ENCODE measurements at regions not wholly inside any gene's neighbourhood (a gene's known extent, or its start where the extent isn't known, plus 50 kb on each side); places are given as distances from the start of the nearest gene placed in this dataset.

DNA sequence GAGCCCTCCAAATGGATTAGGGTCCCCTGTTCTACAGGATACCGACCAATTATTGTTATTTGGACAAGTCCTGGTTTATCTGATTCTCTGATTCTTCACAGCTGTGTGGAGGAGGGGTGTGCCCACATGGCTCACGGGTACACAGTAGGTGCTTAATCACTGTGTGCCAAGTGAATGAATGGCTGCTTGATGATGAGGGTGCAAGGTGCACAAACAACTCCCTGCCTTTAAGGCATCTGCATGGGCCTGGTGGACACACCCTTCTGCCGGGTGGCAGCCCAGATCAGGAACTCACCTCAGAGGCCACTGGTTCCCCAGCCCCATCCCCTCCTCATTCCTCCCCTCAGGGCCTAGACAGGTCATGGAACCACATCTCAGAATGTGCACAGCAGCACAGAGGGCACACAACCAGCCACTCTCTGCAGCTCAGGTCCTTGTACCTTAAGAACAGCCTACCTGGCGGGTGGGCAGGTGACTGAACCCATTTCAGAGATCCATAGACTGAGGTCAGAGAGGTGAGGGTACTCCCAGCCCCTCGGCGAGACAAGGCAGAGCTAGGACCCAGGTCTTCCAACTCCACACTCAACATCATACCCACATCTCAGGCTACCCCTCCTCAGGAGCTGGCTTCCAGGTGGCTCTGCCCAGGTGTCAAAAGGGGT lies 50.3 kb downstream of the SHANK2 start:
- Histone ChIP-seq H3K27me3 (peaks cover 0 to 35% (median 0%) of the 10 kb centered on the region in 4 donors), H3K27ac (replicated peaks in 1 of 4) (no peak overlapping the region), H3K36me3 (no peaks in the 10 kb centered on the region), H3K4me3 (no peak overlapping the region), H3K4me1 (peaks cover 0 to 11% (median 10%) of the 10 kb centered on the region in 4 donors), H3K9me3 (no peaks in the 10 kb centered on the region)
- 78% methylated on average over 6 of the region's 6 CpGs for WGBS
- intact Hi-C loops (cut with DNase I), result no loop called here
- no peak for DNase-seq (ENCODE audit: extremely low spot score)
- TF ChIP-seq, protein P1, sequence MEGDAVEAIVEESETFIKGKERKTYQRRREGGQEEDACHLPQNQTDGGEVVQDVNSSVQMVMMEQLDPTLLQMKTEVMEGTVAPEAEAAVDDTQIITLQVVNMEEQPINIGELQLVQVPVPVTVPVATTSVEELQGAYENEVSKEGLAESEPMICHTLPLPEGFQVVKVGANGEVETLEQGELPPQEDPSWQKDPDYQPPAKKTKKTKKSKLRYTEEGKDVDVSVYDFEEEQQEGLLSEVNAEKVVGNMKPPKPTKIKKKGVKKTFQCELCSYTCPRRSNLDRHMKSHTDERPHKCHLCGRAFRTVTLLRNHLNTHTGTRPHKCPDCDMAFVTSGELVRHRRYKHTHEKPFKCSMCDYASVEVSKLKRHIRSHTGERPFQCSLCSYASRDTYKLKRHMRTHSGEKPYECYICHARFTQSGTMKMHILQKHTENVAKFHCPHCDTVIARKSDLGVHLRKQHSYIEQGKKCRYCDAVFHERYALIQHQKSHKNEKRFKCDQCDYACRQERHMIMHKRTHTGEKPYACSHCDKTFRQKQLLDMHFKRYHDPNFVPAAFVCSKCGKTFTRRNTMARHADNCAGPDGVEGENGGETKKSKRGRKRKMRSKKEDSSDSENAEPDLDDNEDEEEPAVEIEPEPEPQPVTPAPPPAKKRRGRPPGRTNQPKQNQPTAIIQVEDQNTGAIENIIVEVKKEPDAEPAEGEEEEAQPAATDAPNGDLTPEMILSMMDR (IDR thresholded peaks at IDR 0.05), result no peak
- TF ChIP-seq POLR2AphosphoS5 (IDR thresholded peaks at IDR 0.05) (no peak), POLR2A (IDR thresholded peaks at IDR 0.05; ENCODE audit: low read depth) (no peak), EP300 (IDR thresholded peaks at IDR 0.05) (no peak)

DNA sequence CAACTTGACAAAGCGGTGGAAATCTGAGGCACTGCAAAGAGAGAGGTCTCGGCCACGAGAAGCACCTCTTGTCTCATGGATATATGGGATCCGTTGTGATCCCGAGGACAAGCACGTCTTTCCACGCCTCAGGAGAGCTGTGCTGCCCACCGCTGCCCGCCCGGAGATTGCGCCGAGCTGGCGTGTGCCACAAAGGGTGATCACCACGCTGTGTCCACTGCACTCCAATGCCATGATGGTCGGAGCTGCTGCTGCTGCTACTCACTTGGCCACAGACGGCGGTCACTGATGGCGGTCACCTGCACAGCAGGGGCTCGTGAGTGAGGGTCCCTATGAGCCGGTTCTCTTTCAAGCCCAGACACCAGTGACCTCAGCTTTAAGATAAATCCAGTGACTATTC lies 51.1 kb downstream of the SHANK2 start:
- Histone ChIP-seq H3K27me3 (peaks cover 0 to 35% (median 0%) of the 10 kb centered on the region in 4 donors), H3K4me1 (peaks cover 0 to 7% (median 6%) of the 10 kb centered on the region in 4 donors), H3K27ac (replicated peaks in 1 of 4) (no peak overlapping the region), H3K9me3 (no peaks in the 10 kb centered on the region), H3K36me3 (no peaks in the 10 kb centered on the region), H3K4me3 (no peak overlapping the region)
- DNase-seq (ENCODE audit: extremely low spot score), result no peak
- intact Hi-C loops (cut with DNase I), result no loop called here
- 83% methylated on average over 6 of the region's 20 CpGs for WGBS
- TF ChIP-seq EP300 (IDR thresholded peaks at IDR 0.05), result no peak

DNA sequence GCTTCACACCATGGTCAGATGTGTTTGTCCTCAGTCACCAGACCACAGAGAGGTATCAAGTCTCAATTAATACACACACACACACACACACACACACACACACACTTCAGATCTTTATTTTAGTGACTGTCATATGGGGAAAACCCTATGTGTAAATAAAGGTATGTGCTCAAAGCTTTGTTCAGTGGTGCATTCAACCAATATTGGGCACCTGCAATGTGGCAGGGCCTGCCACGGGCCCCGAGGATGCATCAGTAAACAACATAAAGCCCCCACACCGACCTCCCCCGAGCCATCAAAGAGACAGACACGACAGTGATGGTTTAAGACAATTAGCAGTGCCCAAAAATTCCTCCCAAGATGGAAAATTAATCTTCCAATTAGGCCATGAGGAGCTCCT lies 51.6 kb downstream of the SHANK2 start:
- TF ChIP-seq, protein P1 (IDR thresholded peaks at IDR 0.05), result no peak
- TF ChIP-seq POLR2AphosphoS5 (IDR thresholded peaks at IDR 0.05), result no peak
- no peak for TF ChIP-seq EP300 (IDR thresholded peaks at IDR 0.05)
- no peak for TF ChIP-seq POLR2A (IDR thresholded peaks at IDR 0.05; ENCODE audit: low read depth)
- 85% methylated on average over 5 of the region's 5 CpGs for WGBS
- H3K9me3 ChIP-seq, result no peaks in the 10 kb centered on the region
- no peak for DNase-seq (ENCODE audit: extremely low spot score)
- H3K27me3 ChIP-seq, result peaks cover 0 to 35% (median 0%) of the 10 kb centered on the region in 4 donors
- H3K27ac ChIP-seq (replicated peaks in 1 of 4), result no peak overlapping the region
- H3K36me3 ChIP-seq, result no peaks in the 10 kb centered on the region
- H3K4me3 ChIP-seq, result no peak overlapping the region
- intact Hi-C loops (cut with DNase I), result no loop called here
- peaks cover 0 to 2% (median 1%) of the 10 kb centered on the region in 4 donors for H3K4me1 ChIP-seq

DNA sequence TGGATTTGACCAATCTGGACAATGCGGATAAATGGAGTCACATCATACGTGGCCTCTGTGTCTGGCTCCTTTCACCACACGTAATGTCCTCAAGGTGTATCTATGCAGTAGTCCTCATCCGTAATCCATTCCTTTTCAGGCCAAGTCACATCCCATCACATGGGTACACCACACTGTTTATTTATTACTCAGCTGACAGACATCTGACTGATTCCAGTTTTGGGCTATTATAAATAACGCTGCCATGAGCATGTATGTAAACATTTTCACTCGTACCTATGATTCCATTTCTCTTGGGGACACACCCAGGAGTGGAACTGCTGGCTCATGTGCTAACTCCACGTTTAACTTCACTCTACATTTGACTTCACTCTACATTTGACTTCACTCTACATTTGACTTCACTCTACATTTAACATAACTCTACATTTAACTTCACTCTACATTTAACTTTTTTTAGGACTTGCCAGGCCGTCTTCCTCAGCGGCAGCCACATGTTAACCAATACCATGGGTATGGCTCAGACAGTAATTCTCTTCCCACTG lies 52.1 kb downstream of the SHANK2 start:
- H3K36me3 ChIP-seq, result no peaks in the 10 kb centered on the region
- WGBS, result 78% methylated on average over 9 of the region's 9 CpGs
- H3K9me3 ChIP-seq, result no peaks in the 10 kb centered on the region
- TF ChIP-seq, protein P1 (IDR thresholded peaks at IDR 0.05), result no peak
- no peak for TF ChIP-seq POLR2A (IDR thresholded peaks at IDR 0.05; ENCODE audit: low read depth)
- TF ChIP-seq EP300 (IDR thresholded peaks at IDR 0.05), result no peak
- no peak for TF ChIP-seq POLR2AphosphoS5 (IDR thresholded peaks at IDR 0.05)
- DNase-seq (ENCODE audit: extremely low spot score), result no peak
- intact Hi-C loops (cut with DNase I), result no loop called here
- no peaks in the 10 kb centered on the region for H3K4me1 ChIP-seq
- H3K27ac ChIP-seq (replicated peaks in 1 of 4), result no peak overlapping the region
- H3K27me3 ChIP-seq, result peaks cover 0 to 35% (median 0%) of the 10 kb centered on the region in 4 donors
- no peak overlapping the region for H3K4me3 ChIP-seq

DNA sequence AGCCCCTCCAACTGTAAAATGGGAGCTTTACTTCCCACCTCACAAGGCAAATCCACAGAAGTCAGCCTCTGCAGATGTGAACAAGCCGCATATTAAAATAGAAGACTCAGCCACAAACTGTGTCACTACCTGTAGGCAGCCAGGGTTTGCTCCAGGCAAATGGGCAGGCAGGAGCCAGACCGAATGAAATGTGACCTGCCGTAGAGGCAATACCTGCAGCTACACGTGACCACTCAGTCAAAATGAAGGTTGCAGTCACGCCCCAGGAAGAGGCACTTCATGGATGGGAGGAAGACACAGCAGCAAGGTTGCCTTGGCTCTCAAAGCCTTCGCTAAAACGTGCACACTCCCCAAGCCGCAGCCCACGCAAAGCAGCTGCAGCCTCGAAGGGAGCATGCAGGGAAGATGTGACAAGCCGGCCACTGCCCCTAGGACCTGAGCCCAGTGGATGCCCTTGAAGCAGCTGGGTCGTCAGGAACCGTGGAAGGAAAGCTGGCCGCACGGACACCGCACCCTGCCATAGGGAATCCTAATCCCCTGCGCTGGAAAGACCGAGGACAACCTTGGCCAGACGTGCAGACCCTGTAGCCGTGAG lies 53.1 kb downstream of the SHANK2 start:
- peaks cover 0 to 34% (median 0%) of the 10 kb centered on the region in 4 donors for H3K27me3 ChIP-seq
- DNase-seq (ENCODE audit: extremely low spot score), result no peak
- no peak overlapping the region for H3K4me3 ChIP-seq
- TF ChIP-seq POLR2AphosphoS5 (IDR thresholded peaks at IDR 0.05) (no peak), EP300 (IDR thresholded peaks at IDR 0.05) (no peak)
- no peaks in the 10 kb centered on the region for H3K4me1 ChIP-seq
- 76% methylated on average over 12 of the region's 20 CpGs for WGBS
- intact Hi-C loops (cut with DNase I), result no loop called here
- no peaks in the 10 kb centered on the region for H3K9me3 ChIP-seq
- H3K27ac ChIP-seq (replicated peaks in 1 of 4), result no peak overlapping the region
- H3K36me3 ChIP-seq, result no peaks in the 10 kb centered on the region
